ENCODE measurements at regions not wholly inside any gene's neighbourhood (a gene's known extent, or its start where the extent isn't known, plus 50 kb on each side); places are given as distances from the start of the nearest gene placed in this dataset.

GRCh38 chr15:87120555-87120954 lies 1040.9 kb downstream of the AGBL1 start:
- TF ChIP-seq CTCF (IDR thresholded peaks at IDR 0.05; ENCODE audit: borderline replicate concordance, extremely low read depth, low read length, poor library complexity, severe bottlenecking) (no peak), EZH2 (IDR thresholded peaks at IDR 0.05; ENCODE audit: borderline replicate concordance, low read depth, low read length, severe bottlenecking) (no peak)
